Activated effector memory CD4-positive, alpha-beta T cell treated with Interleukin-2 at 50 U/mL for 16 hours (primary cell): ENCODE measurements at regions not wholly inside any gene's neighbourhood (a gene's known extent, or its start where the extent isn't known, plus 50 kb on each side); places are given as distances from the start of the nearest gene placed in this dataset.

Source experiments
- DNase-seq: peaks from one replicate; pipeline ENCODE4 v3.0.0-alpha.2; 2020

- no peak for DNase-seq
Observed at GRCh38 chrX:40484408-40485091, 96.2 kb upstream of the ATP6AP2 start.

- no peak for DNase-seq
Observed at GRCh38 chrX:40483502-40483901, 97.3 kb upstream of the ATP6AP2 start.

- no peak for DNase-seq
Observed at GRCh38 chrX:40479777-40480318, 100.9 kb upstream of the ATP6AP2 start.

- DNase-seq, result no peak
Observed at GRCh38 chrX:40478474-40479065, 102.2 kb upstream of the ATP6AP2 start.

DNA sequence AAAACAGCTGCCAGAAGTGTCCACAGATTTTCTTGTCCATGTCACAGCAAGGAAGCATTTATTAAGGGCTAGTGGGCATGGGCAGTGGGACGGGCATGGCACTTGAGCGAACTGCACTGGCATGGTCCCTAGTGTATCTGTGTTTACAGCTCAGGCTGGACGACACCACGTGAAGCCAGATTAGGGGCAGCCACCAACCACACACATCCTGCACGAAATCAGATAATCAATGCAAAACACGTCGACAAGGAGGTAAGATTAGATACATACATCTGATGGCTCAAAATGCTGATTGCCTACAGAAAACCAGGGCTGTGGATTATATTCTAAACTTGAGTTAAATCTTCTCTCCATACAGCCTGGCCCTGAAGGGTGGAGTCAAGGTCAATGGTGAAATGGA, 103.8 kb upstream of the ATP6AP2 start:
- peak; percentile 1 for DNase-seq

DNA sequence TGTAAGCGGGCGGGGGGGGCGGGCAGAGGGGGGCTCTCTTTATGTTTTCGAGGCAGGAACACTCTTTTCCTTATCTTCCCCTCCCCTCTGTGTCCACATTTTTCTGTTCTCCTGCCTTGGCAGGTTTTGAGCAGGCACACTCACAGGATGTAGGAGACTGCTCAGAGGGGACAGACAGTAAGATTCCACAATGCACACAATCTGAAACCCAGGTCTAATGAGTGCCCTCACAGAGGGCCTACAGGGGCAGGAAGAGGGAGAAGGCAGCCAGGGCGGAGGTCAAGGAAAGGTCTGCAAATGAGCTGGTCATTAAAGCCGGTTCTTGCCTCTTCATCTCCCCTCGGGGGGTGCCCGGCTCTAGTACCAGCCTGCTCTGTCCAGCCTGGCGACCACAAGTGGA, 106.1 kb upstream of the ATP6AP2 start:
- DNase-seq, result no peak

- no peak for DNase-seq
Observed at GRCh38 chrX:40474205-40474626, 106.6 kb upstream of the ATP6AP2 start.

DNA sequence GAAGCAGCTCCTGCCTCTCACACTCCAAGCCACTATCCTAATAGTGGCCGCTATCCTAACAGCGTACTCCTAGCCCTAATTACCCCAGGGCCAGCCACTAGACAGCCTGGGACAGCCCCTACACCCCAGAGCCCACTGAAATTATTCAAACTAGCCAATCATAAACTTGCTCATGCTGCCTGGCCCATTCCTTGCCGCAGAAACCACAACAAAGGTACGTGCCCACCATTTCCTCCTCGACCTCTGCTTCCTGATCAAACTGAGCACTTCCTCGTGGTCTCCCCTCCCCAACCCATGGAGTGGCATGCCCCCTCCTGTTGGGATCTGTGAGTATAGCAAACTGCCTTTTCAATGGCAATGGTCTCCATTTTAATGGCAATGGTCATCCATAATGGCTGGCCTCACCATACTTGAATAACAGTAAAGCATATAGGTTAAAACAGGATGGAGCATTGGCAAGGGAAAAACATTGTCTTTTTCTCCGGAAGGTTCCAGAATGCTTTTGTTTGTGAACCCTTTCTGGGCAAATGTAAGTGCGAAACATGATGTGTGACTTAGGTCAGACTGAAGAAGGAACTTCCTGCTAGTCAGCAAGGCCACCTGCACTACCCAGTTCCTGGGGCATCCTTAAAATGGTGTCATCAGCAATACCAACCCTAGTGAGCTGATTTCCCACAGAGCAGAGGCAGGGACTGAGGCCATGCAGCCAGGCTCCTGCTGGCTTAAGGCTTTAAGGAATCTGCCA, 107.1 kb upstream of the ATP6AP2 start:
- DNase-seq, result no peak

GRCh38 chrX:40471965-40472648, 108.7 kb upstream of the ATP6AP2 start:
- DNase-seq, result peak; percentile 1

- DNase-seq, result no peak
Observed at GRCh38 chrX:40470830-40471429, 109.8 kb upstream of the ATP6AP2 start.

DNA sequence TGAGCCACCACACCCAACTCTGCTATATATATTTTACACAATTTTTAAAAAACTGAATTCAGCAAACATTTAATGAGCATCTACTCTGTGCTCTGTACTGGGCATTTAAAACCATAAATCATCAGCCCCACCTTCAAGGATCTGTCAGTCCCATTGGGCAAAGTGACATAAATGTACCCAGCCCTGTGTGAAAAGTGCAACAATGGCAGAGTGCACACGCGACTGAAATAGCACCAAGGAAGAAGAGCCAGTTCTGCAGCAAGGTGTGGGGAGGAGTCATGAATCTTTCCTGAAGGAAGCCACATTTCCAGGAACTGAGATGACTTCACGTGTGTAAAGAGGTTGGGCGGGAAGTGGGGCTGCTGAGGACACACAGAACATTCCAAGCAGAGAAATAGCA, 111.5 kb upstream of the ATP6AP2 start:
- no peak for DNase-seq

- no peak for DNase-seq
Observed at GRCh38 chrX:40468033-40468846, 112.5 kb upstream of the ATP6AP2 start.

DNA sequence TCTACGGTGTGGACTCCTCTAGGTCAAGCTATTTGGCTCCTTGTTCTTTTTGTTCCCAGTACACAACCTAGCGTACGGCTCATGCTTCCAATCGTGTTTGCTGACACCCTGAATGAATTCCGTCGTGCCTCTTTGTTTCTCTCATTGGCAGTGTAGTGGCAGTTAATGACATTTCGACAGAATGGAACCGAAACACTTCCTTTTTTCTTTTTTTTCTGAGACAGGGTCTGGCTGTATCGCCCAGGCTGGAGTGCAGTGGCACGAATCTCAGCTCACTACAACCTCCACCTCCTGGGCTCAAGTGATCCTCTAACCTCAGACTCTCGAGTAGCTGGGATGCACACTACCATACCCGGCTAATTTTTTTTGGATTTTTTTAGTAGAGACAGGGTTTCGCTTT, 113.3 kb upstream of the ATP6AP2 start:
- DNase-seq, result no peak

- DNase-seq, result no peak
Observed at GRCh38 chrX:40465735-40466551, 114.8 kb upstream of the ATP6AP2 start.

DNA sequence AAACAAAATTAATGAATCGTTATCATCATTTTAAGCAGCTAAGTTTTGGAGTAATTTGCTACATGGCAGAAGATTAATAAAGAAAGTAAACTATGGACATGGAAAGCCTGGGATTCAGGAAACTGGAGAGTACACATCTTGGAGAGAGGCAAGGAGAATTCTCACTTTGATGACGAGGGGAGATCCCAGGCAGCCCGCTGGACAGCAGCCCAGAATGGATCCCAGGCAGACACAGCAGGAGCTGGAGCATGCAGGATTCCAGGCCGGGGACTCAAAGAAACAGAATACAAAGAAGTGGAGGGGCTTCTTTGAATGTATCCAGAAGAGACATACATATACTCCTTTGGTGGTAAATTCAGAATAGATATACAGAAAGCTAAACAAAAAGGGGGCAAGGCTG, 118.0 kb upstream of the ATP6AP2 start:
- DNase-seq, result no peak

DNA sequence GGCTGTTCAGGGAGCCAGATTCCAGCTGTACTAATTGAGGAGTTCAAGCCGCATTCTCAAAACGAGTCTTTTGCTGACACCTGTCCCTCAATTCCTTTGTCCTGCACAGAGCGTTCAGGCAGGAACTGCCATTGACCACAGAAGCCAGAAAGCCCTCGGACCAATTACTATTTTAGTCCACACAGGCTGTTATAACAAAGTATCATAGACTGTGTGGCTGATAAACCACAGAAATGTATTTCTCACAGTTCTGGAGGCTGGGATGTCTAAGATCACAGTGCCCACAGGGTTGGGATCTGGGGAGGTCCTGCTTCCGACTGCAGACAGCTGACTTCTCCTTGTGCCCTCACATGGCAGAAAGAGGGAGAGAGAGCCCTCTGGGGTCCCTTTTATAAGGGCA, 119.8 kb upstream of the ATP6AP2 start:
- no peak for DNase-seq

- no peak for DNase-seq
Observed at GRCh38 chrX:40459571-40460158, 121.1 kb upstream of the ATP6AP2 start.

- DNase-seq, result no peak
Observed at GRCh38 chrX:40457406-40457805, 123.4 kb upstream of the ATP6AP2 start.

DNA sequence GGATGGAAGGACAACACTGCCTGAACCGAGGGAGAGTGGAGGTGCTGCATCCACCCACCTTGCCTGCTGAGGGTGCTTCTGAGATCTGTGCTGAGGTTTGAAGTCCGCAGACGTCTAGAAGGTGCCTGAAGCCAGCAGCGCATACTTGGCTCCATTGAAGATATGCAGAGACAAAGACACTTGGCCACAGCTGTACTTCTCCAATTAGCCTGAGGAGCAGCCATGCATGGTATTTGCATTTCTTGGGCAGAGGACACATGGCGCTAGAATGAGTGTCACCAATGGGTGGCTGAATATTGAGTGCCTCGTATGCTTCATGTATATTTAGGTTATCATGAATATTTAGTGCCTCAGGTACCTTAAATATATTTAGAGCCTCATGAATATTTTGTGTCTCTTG, 128.7 kb upstream of the ATP6AP2 start:
- DNase-seq, result no peak

DNA sequence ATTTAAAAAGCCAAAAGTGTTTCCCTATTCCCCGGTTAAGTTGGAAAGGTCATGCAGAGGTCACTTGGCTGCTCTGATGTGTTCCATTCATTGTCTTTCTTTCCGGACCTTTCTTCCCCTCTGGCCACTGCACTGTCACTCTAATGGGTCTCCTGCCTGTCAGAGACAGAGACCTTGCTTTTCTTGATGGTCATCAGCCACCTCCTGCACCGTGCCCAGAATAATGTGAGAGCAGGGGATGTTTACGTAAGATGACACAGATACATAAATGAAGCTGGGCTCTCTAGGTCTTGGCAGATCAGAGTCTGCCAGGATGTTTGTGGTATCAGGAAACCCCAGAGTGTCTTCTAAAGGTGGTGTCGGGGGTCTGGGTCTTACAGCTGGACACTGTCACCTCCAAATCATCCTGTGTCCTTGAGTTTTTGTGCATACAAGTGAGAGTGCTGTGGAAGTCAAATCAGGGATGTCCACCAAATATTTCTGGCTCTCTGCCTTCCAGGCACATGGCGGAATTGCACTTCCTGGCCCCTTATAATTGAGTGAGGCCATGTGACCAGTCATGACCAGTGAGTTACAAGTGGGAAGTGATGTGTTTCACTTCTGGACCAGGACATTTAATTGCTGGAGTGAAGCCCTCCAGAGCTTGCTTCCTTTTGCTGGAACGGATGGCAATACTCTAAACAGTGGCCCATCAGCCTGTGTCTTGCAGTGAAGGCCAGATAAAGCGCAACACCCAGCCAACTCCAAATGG, 130.6 kb upstream of the ATP6AP2 start:
- no peak for DNase-seq
